H1 (cell line): ENCODE measurements at regions not wholly inside any gene's neighbourhood (a gene's known extent, or its start where the extent isn't known, plus 50 kb on each side); places are given as distances from the start of the nearest gene placed in this dataset.

ENCODE experiments used
- CTCF ChIA-PET: fragments of 300-600 bp; sonication (Branson Sonifier 250); formaldehyde crosslinking; loops from one replicate; lab custom pipeline; 2021; ENCODE audit not compliant: partially characterized antibody; lab: Charles Lee
- POLR2A ChIA-PET: fragments of 300-600 bp; sonication (Branson Sonifier 250); formaldehyde crosslinking; loops from one replicate; lab custom pipeline; 2021; ENCODE audit warnings: inconsistent platforms; ENCODE audit not compliant: partially characterized antibody; lab: Charles Lee
- DNase-seq, 2 experiments: peaks; one replicate each; pipeline versions ENCODE4 v3.0.0 to v3.0.0-alpha.2; 2010 to 2022; ENCODE audit warnings: low spot score in 2 of 2, low read depth in 1 of 2, mixed read lengths in 1 of 2
- FAIRE-seq: peaks from 2 replicates; lab custom pipeline; 2011; peaks lifted over from hg19 to GRCh38; lab: Jason Lieb, UNC
- H2AFZ ChIP-seq: 2 replicates; pipeline ENCODE4 v1.8.1; 2012; ENCODE audit warnings: low read length, inconsistent platforms
- H2AK5ac ChIP-seq: 2 replicates; pipeline ENCODE4 v1.6.1; 2013; ENCODE audit warnings: low read depth, low read length
- H2BK120ac ChIP-seq: replicated peaks from 2 replicates; pipeline ENCODE3; 2013; ENCODE audit warnings: low read depth, low read length, inconsistent platforms
- H2BK12ac ChIP-seq: 2 replicates; pipeline ENCODE4 v1.6.1; 2013; ENCODE audit warnings: low read depth, low read length
- H2BK15ac ChIP-seq: 2 replicates; pipeline ENCODE4 v1.6.1; 2013; ENCODE audit warnings: low read length
- H2BK20ac ChIP-seq: 2 replicates; pipeline ENCODE4 v1.6.1; 2013; ENCODE audit warnings: low read length
- H2BK5ac ChIP-seq: 2 replicates; pipeline ENCODE4 v1.6.1; 2013; ENCODE audit warnings: low read depth, low read length
- H3K14ac ChIP-seq: 2 replicates; pipeline ENCODE4 v1.6.1; 2013; ENCODE audit warnings: inconsistent platforms; ENCODE audit not compliant: insufficient read length
- H3K18ac ChIP-seq: 2 replicates; pipeline ENCODE4 v1.6.1; 2013; ENCODE audit warnings: low read length; ENCODE audit errors: extremely low read depth
- H3K23ac ChIP-seq: 2 replicates; pipeline ENCODE4 v1.6.1; 2013; ENCODE audit warnings: inconsistent platforms; ENCODE audit not compliant: insufficient read length
- H3K23me2 ChIP-seq: 2 replicates; pipeline ENCODE4 v1.6.1; 2013; ENCODE audit warnings: low read depth, low read length
- H3K27ac ChIP-seq: 2 replicates; pipeline ENCODE4 v1.6.1; 2011; ENCODE audit warnings: low read depth, low read length, inconsistent platforms
- H3K27me3 ChIP-seq, 4 experiments: replicated peaks in 1 of 4; 1 replicate in 1 of 4; 2 replicates in 3 of 4; pipeline versions ENCODE4 v1.6.1 to v1.8.1; 2011 to 2013; ENCODE audit warnings: low read length in 3 of 4, mild to moderate bottlenecking in 3 of 4, inconsistent platforms in 2 of 4, mixed read lengths in 2 of 4, moderate library complexity in 1 of 4; ENCODE audit not compliant: control insufficient read depth in 3 of 4, insufficient read depth in 3 of 4; ENCODE audit errors: extremely low read depth in 1 of 4
- H3K36me3 ChIP-seq, 4 experiments: 2 replicates each; pipeline versions ENCODE4 v1.6.1 to v1.8.1; 2011 to 2013; ENCODE audit warnings: mild to moderate bottlenecking in 4 of 4, low read length in 3 of 4, moderate library complexity in 2 of 4, control low read depth in 1 of 4, inconsistent platforms in 1 of 4; ENCODE audit not compliant: insufficient read depth in 4 of 4, control insufficient read depth in 2 of 4
- H3K4ac ChIP-seq: replicated peaks from 2 replicates; pipeline ENCODE3; 2013; ENCODE audit warnings: low read length, low read depth, mixed read lengths, inconsistent platforms; ENCODE audit not compliant: insufficient read length
- H3K4me1 ChIP-seq, 4 experiments: replicated peaks in 1 of 4; 1 replicate in 1 of 4; 2 replicates in 3 of 4; pipeline versions ENCODE4 v1.6.1 to v1.8.1; 2011 to 2013; ENCODE audit warnings: low read length in 3 of 4, inconsistent platforms in 2 of 4, mixed read lengths in 1 of 4; ENCODE audit not compliant: insufficient read depth in 4 of 4, control insufficient read depth in 3 of 4
- H3K4me2 ChIP-seq, 2 experiments: 2 replicates each; pipeline versions ENCODE4 v1.6.1 to v1.8.1; 2011 to 2013; ENCODE audit warnings: low read depth in 2 of 2, low read length in 2 of 2, control low read depth in 1 of 2, inconsistent platforms in 1 of 2, mild to moderate bottlenecking in 1 of 2; ENCODE audit not compliant: insufficient read depth in 1 of 2
- H3K4me3 ChIP-seq, 4 experiments: fragments of 200-600, 300-600 bp in 1 of 4; sonication (generic), shearing (Covaris generic), sonication (Bioruptor Twin) in 1 of 4; 2 replicates each; pipeline versions ENCODE4 v1.5.1 to v1.8.1; 2011 to 2016; ENCODE audit warnings: low read length in 4 of 4, low read depth in 3 of 4, control low read depth in 2 of 4, inconsistent platforms in 2 of 4, mild to moderate bottlenecking in 2 of 4, mixed read lengths in 1 of 4, moderate library complexity in 1 of 4; ENCODE audit not compliant: insufficient read depth in 2 of 4; ENCODE audit errors: extremely low read depth in 1 of 4
- H3K56ac ChIP-seq: replicated peaks from 2 replicates; pipeline ENCODE3; 2013; ENCODE audit warnings: low read depth, mild to moderate bottlenecking, mixed read lengths, low read length, inconsistent platforms; ENCODE audit not compliant: insufficient read length
- H3K79me1 ChIP-seq: 2 replicates; pipeline ENCODE4 v1.6.1; 2013; ENCODE audit warnings: low read depth, low read length, control low read depth
- H3K79me2 ChIP-seq, 2 experiments: 2 replicates each; pipeline versions ENCODE4 v1.6.1 to v1.8.1; 2012 to 2013; ENCODE audit warnings: low read length in 2 of 2, mild to moderate bottlenecking in 2 of 2, inconsistent platforms in 1 of 2; ENCODE audit not compliant: insufficient read depth in 2 of 2, control insufficient read depth in 1 of 2
- H3K9ac ChIP-seq, 4 experiments: replicated peaks in 1 of 4; 1 replicate in 1 of 4; 2 replicates in 3 of 4; pipeline versions ENCODE4 v1.6.1 to v1.8.1; 2011 to 2013; ENCODE audit warnings: low read depth in 3 of 4, low read length in 3 of 4, control low read depth in 2 of 4, mild to moderate bottlenecking in 2 of 4, moderate library complexity in 2 of 4, inconsistent platforms in 1 of 4; ENCODE audit errors: extremely low read depth in 1 of 4
- H3K9me3 ChIP-seq, 2 experiments: 2 replicates each; pipeline versions ENCODE4 v1.6.1 to v1.8.1; 2012 to 2013; ENCODE audit warnings: mild to moderate bottlenecking in 2 of 2, moderate library complexity in 2 of 2, control low read depth in 1 of 2, inconsistent platforms in 1 of 2, low read depth in 1 of 2, low read length in 1 of 2, mixed read lengths in 1 of 2; ENCODE audit not compliant: insufficient read depth in 2 of 2
- H4K20me1 ChIP-seq, 2 experiments: replicated peaks in 1 of 2; 2 replicates each; pipeline versions ENCODE3 to v1.8.1; 2011 to 2013; ENCODE audit warnings: inconsistent platforms in 2 of 2, low read length in 2 of 2, mild to moderate bottlenecking in 1 of 2; ENCODE audit not compliant: insufficient read depth in 2 of 2, control insufficient read depth in 1 of 2
- H4K5ac ChIP-seq: 2 replicates; pipeline ENCODE4 v1.6.1; 2013; ENCODE audit warnings: low read length, low read depth, mixed read lengths, inconsistent platforms; ENCODE audit not compliant: insufficient read length
- H4K8ac ChIP-seq: 2 replicates; pipeline ENCODE4 v1.8.0; 2013; ENCODE audit warnings: mild to moderate bottlenecking, moderate library complexity, low read length, inconsistent platforms; ENCODE audit not compliant: insufficient read depth; ENCODE audit errors: extremely low read depth
- H4K91ac ChIP-seq: replicated peaks from 2 replicates; pipeline ENCODE3; 2013; ENCODE audit warnings: low read length, mixed read lengths, inconsistent platforms; ENCODE audit not compliant: insufficient read length
- RBBP5 ChIP-seq: IDR thresholded peaks from 2 replicates; pipeline ENCODE4 v1.7.1; 2012; ENCODE audit warnings: low read depth, mild to moderate bottlenecking, inconsistent platforms, low read length, moderate library complexity, borderline replicate concordance

GRCh38 chr5:44002381-44002901, 386.8 kb downstream of the FGF10 start:
- H3K4me2 ChIP-seq, result no peak overlapping the region
- H4K20me1 ChIP-seq, result no peaks in the 10 kb centered on the region
- no peak overlapping the region for H2BK20ac ChIP-seq
- no peak overlapping the region for H3K18ac ChIP-seq
- H2AK5ac ChIP-seq, result no peak overlapping the region
- no peak overlapping the region for H4K8ac ChIP-seq
- H3K23ac ChIP-seq, result no peak overlapping the region
- no peak overlapping the region for H2BK5ac ChIP-seq
- no peak overlapping the region for H4K5ac ChIP-seq
- H3K4me1 ChIP-seq, result no peaks in the 10 kb centered on the region; a peak in 1 of 7 replicates
- H3K4ac ChIP-seq, result no peak overlapping the region
- FAIRE-seq (no peak), DNase-seq (no peak)
- H3K79me1 ChIP-seq, result no peaks in the 10 kb centered on the region
- no peak overlapping the region for H2BK15ac ChIP-seq
- H2BK120ac ChIP-seq, result no peak overlapping the region
- no peak overlapping the region for H3K14ac ChIP-seq
- H3K9ac ChIP-seq, result no peak overlapping the region
- ChIA-PET CTCF (no interaction called here), POLR2A (no interaction called here)
- H3K9me3 ChIP-seq, result 0 out of 4 replicates have a peak, but pooled peaks cover 0 to 3% of the 10 kb centered on the region in 2 experiments
- H3K36me3 ChIP-seq, result no peaks in the 10 kb centered on the region
- no peaks in the 10 kb centered on the region for H3K79me2 ChIP-seq
- no peak overlapping the region for H4K91ac ChIP-seq
- no peaks in the 10 kb centered on the region for H3K23me2 ChIP-seq
- H3K27ac ChIP-seq, result no peak overlapping the region
- H3K56ac ChIP-seq, result no peak overlapping the region
- H2BK12ac ChIP-seq, result no peak overlapping the region
- TF ChIP-seq RBBP5, result no peak
- H3K4me3 ChIP-seq, result no peak overlapping the region
- no peak overlapping the region for H2AFZ ChIP-seq
- no peaks in the 10 kb centered on the region for H3K27me3 ChIP-seq
